OCI-LY7 (cell line): ENCODE measurements at regions not wholly inside any gene's neighbourhood (a gene's known extent, or its start where the extent isn't known, plus 50 kb on each side); places are given as distances from the start of the nearest gene placed in this dataset.

Experiments used
- BruUV-seq: library from RNA; stranded (reverse); fragments of 400-500 nt; replicated peaks from 2 replicates; lab custom pipeline; 2021; lab: Mats Ljungman, UMichigan
- CTCF ChIA-PET: fragments of 300-600 bp; sonication (Branson Sonifier 250); formaldehyde crosslinking; loops from one replicate; lab custom pipeline; 2022; ENCODE audit warnings: antibody characterized with exemption; ENCODE audit not compliant: unreplicated experiment; lab: Charles Lee
- POLR2A ChIA-PET: fragments of 300-600 bp; sonication (Branson Sonifier 250); formaldehyde crosslinking; loops from one replicate; lab custom pipeline; 2022; ENCODE audit warnings: antibody characterized with exemption; lab: Charles Lee
- DNase-seq: peaks from one replicate; pipeline ENCODE4 v3.0.0-alpha.2; 2015; ENCODE audit warnings: low spot score
- H2AFZ ChIP-seq: fragments of 200-600 bp; sonication (generic), shearing (Covaris generic); 2 replicates; pipeline ENCODE4 v1.6.1; 2014; ENCODE audit warnings: mild to moderate bottlenecking, antibody characterized with exemption, low read length, moderate library complexity
- H3K27ac ChIP-seq: fragments of 200-600 bp; sonication (generic); 2 replicates; pipeline ENCODE4 v1.5.1; 2014; ENCODE audit warnings: mixed run types, low read depth, mild to moderate bottlenecking, moderate library complexity, low read length, inconsistent platforms; ENCODE audit not compliant: poor library complexity, severe bottlenecking
- H3K36me3 ChIP-seq: fragments of 200-600 bp; sonication (generic); 2 replicates; pipeline ENCODE4 v1.6.1; 2014; ENCODE audit warnings: mild to moderate bottlenecking, antibody characterized with exemption, low read length, moderate library complexity, mixed read lengths; ENCODE audit not compliant: insufficient read depth
- H3K4me1 ChIP-seq: fragments of 200-600 bp; sonication (generic); 2 replicates; pipeline ENCODE4 v1.5.1; 2014; ENCODE audit warnings: mild to moderate bottlenecking, low read length; ENCODE audit not compliant: insufficient read depth, poor library complexity, severe bottlenecking
- H3K4me2 ChIP-seq: fragments of 200-600 bp; sonication (generic); 2 replicates; pipeline ENCODE4 v1.6.1; 2014; ENCODE audit warnings: mild to moderate bottlenecking, low read length
- H3K4me3 ChIP-seq: fragments of 200-600 bp; sonication (generic); 2 replicates; pipeline ENCODE4 v1.5.1; 2014; ENCODE audit warnings: mild to moderate bottlenecking, low read depth, low read length; ENCODE audit not compliant: poor library complexity, severe bottlenecking
- H3K79me2 ChIP-seq: fragments of 200-600 bp; sonication (generic); 2 replicates; pipeline ENCODE4 v1.6.1; 2016; ENCODE audit warnings: low read depth, mild to moderate bottlenecking, low read length, moderate library complexity, mixed read lengths; ENCODE audit not compliant: insufficient read depth
- H3K9me2 ChIP-seq: fragments of 200-600 bp; sonication (generic); 2 replicates; pipeline ENCODE4 v1.6.1; 2016; ENCODE audit warnings: mild to moderate bottlenecking, low read length, mixed read lengths; ENCODE audit not compliant: insufficient read depth
- H3K9me3 ChIP-seq: fragments of 200-600 bp; sonication (generic); 2 replicates; pipeline ENCODE4 v1.6.1; 2014; ENCODE audit warnings: mild to moderate bottlenecking, mixed run types, low read length, mixed read lengths
- H4K20me1 ChIP-seq: fragments of 200-600 bp; sonication (generic); 2 replicates; pipeline ENCODE4 v1.6.1; 2014; ENCODE audit warnings: mild to moderate bottlenecking, antibody characterized with exemption, low read length, moderate library complexity, mixed read lengths; ENCODE audit not compliant: insufficient read depth
- EZH2phosphoT487 ChIP-seq: fragments of 200-600 bp; sonication (generic); IDR thresholded peaks from 2 replicates; pipeline ENCODE4 v1.6.1; 2018; ENCODE audit warnings: low read depth, borderline replicate concordance, mild to moderate bottlenecking, mixed run types, antibody characterized with exemption, low read length, moderate library complexity, mixed read lengths
- intact Hi-C: fragments of 100-400 bp; cut with micrococcal nuclease; formaldehyde crosslinking; loops from one replicate; pipeline ENCODE4 v1.10.0; 2022; ENCODE audit not compliant: unreplicated experiment
- TF ChIP-seq, protein P1 (sequence below): fragments of 200-600 bp; sonication (generic); conservative IDR thresholded peaks from 2 replicates; pipeline ENCODE4 v1.5.1; 2014; ENCODE audit warnings: mild to moderate bottlenecking, antibody characterized with exemption, low read length, moderate library complexity, mixed read lengths

DNA sequence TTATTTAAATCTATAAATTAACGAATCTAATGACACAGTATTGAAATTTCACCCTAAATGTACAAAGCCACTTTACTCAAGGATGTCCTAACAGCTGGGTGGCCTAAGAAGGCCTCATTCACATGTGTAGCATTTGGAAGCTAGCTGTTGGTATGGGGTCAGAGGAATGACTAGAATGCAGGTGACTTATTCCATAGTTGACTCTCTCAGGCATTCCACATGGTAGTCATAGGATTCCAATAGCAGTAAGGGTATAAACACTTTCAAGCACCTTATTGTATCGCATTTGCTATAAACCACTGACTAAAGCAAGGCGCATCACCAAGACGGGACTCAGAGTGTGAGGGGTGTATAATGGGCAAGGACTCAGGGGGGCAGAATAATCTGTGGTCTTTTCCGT lies 294.8 kb upstream of the EPHA3 start:
- Histone ChIP-seq H3K36me3 (no peaks in the 10 kb centered on the region), H3K27ac (no peak overlapping the region), H3K9me3 (no peaks in the 10 kb centered on the region), H3K4me3 (no peak overlapping the region), H3K4me2 (no peak overlapping the region), H3K9me2 (no peaks in the 10 kb centered on the region), H4K20me1 (no peaks in the 10 kb centered on the region), H3K4me1 (no peaks in the 10 kb centered on the region), H3K79me2 (no peaks in the 10 kb centered on the region), H2AFZ (no peak overlapping the region)
- TF ChIP-seq, protein P1, sequence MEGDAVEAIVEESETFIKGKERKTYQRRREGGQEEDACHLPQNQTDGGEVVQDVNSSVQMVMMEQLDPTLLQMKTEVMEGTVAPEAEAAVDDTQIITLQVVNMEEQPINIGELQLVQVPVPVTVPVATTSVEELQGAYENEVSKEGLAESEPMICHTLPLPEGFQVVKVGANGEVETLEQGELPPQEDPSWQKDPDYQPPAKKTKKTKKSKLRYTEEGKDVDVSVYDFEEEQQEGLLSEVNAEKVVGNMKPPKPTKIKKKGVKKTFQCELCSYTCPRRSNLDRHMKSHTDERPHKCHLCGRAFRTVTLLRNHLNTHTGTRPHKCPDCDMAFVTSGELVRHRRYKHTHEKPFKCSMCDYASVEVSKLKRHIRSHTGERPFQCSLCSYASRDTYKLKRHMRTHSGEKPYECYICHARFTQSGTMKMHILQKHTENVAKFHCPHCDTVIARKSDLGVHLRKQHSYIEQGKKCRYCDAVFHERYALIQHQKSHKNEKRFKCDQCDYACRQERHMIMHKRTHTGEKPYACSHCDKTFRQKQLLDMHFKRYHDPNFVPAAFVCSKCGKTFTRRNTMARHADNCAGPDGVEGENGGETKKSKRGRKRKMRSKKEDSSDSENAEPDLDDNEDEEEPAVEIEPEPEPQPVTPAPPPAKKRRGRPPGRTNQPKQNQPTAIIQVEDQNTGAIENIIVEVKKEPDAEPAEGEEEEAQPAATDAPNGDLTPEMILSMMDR, result no peak
- no peak for TF ChIP-seq EZH2phosphoT487
- BruUV-seq, result no TSS peak
- CTCF ChIA-PET, result no interaction called here
- DNase-seq, result no peak
- intact Hi-C loops, result no loop called here
- POLR2A ChIA-PET, result interaction anchor here (0.6 to 1.0 kb wide), 3 partner anchors 15 to 133 kb away, joined by 3 to 4 read pairs (median 3); no protein-coding TSS in a partner anchor

DNA sequence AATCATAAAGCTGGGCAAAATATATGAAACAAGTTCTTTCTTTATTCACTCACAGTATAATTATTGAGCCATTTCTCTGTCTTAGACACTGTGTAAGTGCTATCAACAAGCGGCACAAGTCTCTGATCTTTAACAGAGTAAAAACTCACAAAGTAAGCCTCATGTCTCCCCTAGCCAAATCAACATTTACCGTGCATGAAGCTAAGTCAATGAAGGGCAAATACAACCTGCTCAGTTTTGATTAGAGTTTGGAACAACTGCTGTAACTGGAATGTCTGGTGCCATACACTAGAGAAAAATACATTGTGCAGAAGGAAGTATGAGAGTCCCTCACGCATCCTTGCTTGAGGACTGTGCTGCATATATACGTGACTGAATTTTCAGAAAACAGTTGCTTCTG lies 291.0 kb upstream of the EPHA3 start:
- intact Hi-C loops, result no loop called here
- ChIA-PET CTCF (no interaction called here), POLR2A (interaction anchor here (0.6 kb wide), 1 partner anchor 491 kb away, joined by 3 read pairs; no protein-coding TSS in a partner anchor)
- Histone ChIP-seq H3K79me2 (no peaks in the 10 kb centered on the region), H4K20me1 (no peaks in the 10 kb centered on the region), H3K4me2 (no peak overlapping the region), H3K4me3 (no peak overlapping the region), H3K9me2 (no peaks in the 10 kb centered on the region), H2AFZ (no peak overlapping the region), H3K36me3 (no peaks in the 10 kb centered on the region), H3K9me3 (no peaks in the 10 kb centered on the region), H3K4me1 (no peaks in the 10 kb centered on the region), H3K27ac (no peak overlapping the region)
- TF ChIP-seq, protein P1, result no peak
- TF ChIP-seq EZH2phosphoT487, result no peak
- no TSS peak for BruUV-seq
- DNase-seq, result no peak

DNA sequence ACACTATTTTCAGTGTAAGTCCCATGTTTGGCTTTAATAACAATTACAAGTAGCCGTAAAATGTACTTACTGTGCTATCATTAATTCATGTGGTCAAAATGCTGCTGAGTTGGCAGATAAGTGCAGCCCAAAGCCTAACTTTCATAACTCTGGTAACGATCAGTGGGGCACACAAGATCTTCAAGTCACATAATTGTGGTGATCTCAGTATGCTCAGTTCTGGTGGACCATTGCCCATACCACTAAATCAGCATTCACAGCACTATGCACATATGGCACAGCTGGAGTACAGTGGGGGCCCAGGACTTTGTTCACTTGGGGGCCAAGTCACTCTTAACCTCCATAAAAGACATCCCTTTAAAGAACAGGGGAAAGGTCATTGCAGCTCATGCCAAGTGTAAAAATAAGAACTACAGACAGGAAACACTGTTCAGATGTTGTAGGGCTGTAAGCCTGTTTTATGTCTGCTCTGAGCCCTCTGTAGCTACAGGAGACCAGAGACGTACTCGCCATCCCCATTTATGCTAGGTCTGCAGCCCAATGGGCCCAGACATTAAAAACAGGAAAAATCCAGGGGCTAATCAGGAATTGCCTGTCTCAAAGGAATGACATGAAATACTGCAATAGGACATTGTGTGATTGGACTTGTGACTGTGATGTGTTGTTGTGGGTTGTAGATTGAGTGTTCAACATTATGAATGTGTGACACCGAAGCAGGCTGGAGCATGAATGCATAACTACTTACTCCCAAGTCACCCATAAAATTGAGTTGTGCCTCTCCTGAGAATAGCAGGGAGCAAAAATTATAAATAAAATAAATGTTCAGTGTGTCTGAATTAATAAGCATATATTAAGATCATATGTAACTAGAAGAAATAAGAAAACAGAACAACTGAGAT lies 282.5 kb upstream of the EPHA3 start:
- Histone ChIP-seq H3K79me2 (no peaks in the 10 kb centered on the region), H3K4me3 (no peak overlapping the region), H3K36me3 (no peaks in the 10 kb centered on the region), H4K20me1 (no peaks in the 10 kb centered on the region), H3K4me2 (no peak overlapping the region), H2AFZ (no peak overlapping the region), H3K9me3 (no peaks in the 10 kb centered on the region), H3K27ac (no peak overlapping the region), H3K9me2 (no peaks in the 10 kb centered on the region), H3K4me1 (no peaks in the 10 kb centered on the region)
- BruUV-seq, result no TSS peak
- DNase-seq, result no peak
- TF ChIP-seq EZH2phosphoT487, result no peak
- TF ChIP-seq, protein P1, result no peak
- intact Hi-C loops, result no loop called here
- POLR2A ChIA-PET, result no interaction called here
- CTCF ChIA-PET, result no interaction called here
